ENCODE measurements at regions not wholly inside any gene's neighbourhood (a gene's known extent, or its start where the extent isn't known, plus 50 kb on each side); places are given as distances from the start of the nearest gene placed in this dataset.

GRCh38 chr1:217249857-217250256 lies 381.0 kb downstream of the GPATCH2 start:
- no peak for TF ChIP-seq EZH2 (IDR thresholded peaks at IDR 0.05; ENCODE audit: insufficient read depth, poor library complexity, severe bottlenecking)
- no peak for TF ChIP-seq EZH2phosphoT487 (IDR thresholded peaks at IDR 0.05; ENCODE audit: insufficient read depth, low read depth)

Data from GM23248 (cell line).